ENCODE measurements at regions not wholly inside any gene's neighbourhood (a gene's known extent, or its start where the extent isn't known, plus 50 kb on each side); places are given as distances from the start of the nearest gene placed in this dataset.

- Histone ChIP-seq H3K4me1 (replicated peaks in 1 of 2; ENCODE audit: control insufficient read depth in 2 of 2, insufficient read depth in 2 of 2, low read length in 2 of 2) (no peaks in the 10 kb centered on the region), H3K27me3 (ENCODE audit: control insufficient read depth in 2 of 2, insufficient read depth in 2 of 2, low read length in 2 of 2) (no peaks in the 10 kb centered on the region), H3K9me1 (ENCODE audit: control insufficient read depth, insufficient read depth, low read length) (no peaks in the 10 kb centered on the region), H3K36me3 (ENCODE audit: control insufficient read depth, insufficient read depth, low read length) (no peaks in the 10 kb centered on the region), H2AFZ (ENCODE audit: low read depth, low read length) (no peak overlapping the region), H4K20me1 (replicated peaks; ENCODE audit: control insufficient read depth, insufficient read depth, low read length) (no peaks in the 10 kb centered on the region), H3K4me3 (no peak overlapping the region), H3K9me3 (replicated peaks; ENCODE audit: control insufficient read depth, insufficient read depth, low read depth, low read length) (no peaks in the 10 kb centered on the region), H3K9ac (ENCODE audit: insufficient read depth in 1 of 2, low read depth in 2 of 2, low read length in 2 of 2) (no peak overlapping the region), H3K27ac (ENCODE audit: extremely low read depth, low read depth, low read length) (no peak overlapping the region), H3K79me2 (ENCODE audit: control insufficient read depth, insufficient read depth, low read length) (no peaks in the 10 kb centered on the region), H3K4me2 (ENCODE audit: insufficient read depth, low read length) (no peak overlapping the region)
- ChIA-PET POLR2A (interaction anchor here (0.5 kb wide), 1 partner anchor 1632 kb away, joined by 3 read pairs; no protein-coding TSS in a partner anchor), CTCF (ENCODE audit: low intra/inter-chr PET ratio) (no interaction called here)
- intact Hi-C loops (cut with micrococcal nuclease), result no loop called here
- in situ Hi-C loops (cut with MboI), result no loop called here
- no peak for ATAC-seq
- no peak for DNase-seq (ENCODE audit: extremely low read depth in 1 of 4, low spot score in 3 of 4)
- FAIRE-seq, result no peak
- no TSS peak for BruUV-seq (replicated peaks)
- TF ChIP-seq ZNF324 (CRISPR knock-in tag; IDR thresholded peaks at IDR 0.05), result no peak
- no peak for TF ChIP-seq NFIC (IDR thresholded peaks at IDR 0.05)
- TF ChIP-seq FUS (optimal IDR thresholded peaks at IDR 0.05; ENCODE audit: low read depth, low read length), result no peak
- TF ChIP-seq KAT7 (CRISPR knock-in tag; IDR thresholded peaks at IDR 0.05; ENCODE audit: borderline replicate concordance), result no peak
- no peak for TF ChIP-seq RREB1 (CRISPR knock-in tag; IDR thresholded peaks at IDR 0.05)
- no peak for TF ChIP-seq FOXA3 (CRISPR knock-in tag; conservative IDR thresholded peaks at IDR 0.05 in 1 of 2, IDR thresholded peaks at IDR 0.05 in 1 of 2)
- no peak for TF ChIP-seq ZNF407 (IDR thresholded peaks at IDR 0.05; ENCODE audit: low read depth)
- no peak for TF ChIP-seq ZNF586 (CRISPR knock-in tag; conservative IDR thresholded peaks at IDR 0.05)
These were observed 279.7 kb downstream of the OSR1 start for GRCh38 chr2:19078709-19079108.
